ENCODE measurements at regions not wholly inside any gene's neighbourhood (a gene's known extent, or its start where the extent isn't known, plus 50 kb on each side); places are given as distances from the start of the nearest gene placed in this dataset.

GRCh38 chr10:117674201-117674600 is 131.7 kb downstream of the EMX2 start:
- no peak for DNase-seq

- no peak for DNase-seq
Observed at GRCh38 chr10:117674646-117675045, 132.1 kb downstream of the EMX2 start.

- DNase-seq = no peak
Observed at GRCh38 chr10:117675514-117676055, 133.0 kb downstream of the EMX2 start.

GRCh38 chr10:117677239-117677638 is 134.7 kb downstream of the EMX2 start:
- no peak for DNase-seq

- DNase-seq = no peak
Observed at GRCh38 chr10:117677890-117678500, 135.4 kb downstream of the EMX2 start.

GRCh38 chr10:117680601-117681000 is 138.1 kb downstream of the EMX2 start:
- no peak for DNase-seq

GRCh38 chr10:117681104-117681503 is 138.6 kb downstream of the EMX2 start:
- no peak for DNase-seq

GRCh38 chr10:117684046-117684610 is 141.6 kb downstream of the EMX2 start:
- no peak for DNase-seq

- no peak for DNase-seq
Observed at GRCh38 chr10:117684672-117685211, 142.2 kb downstream of the EMX2 start.

- no peak for DNase-seq
Observed at GRCh38 chr10:117685431-117685830, 142.9 kb downstream of the EMX2 start.

- no peak for DNase-seq
Observed at GRCh38 chr10:117686606-117687005, 144.1 kb downstream of the EMX2 start.

GRCh38 chr10:117688358-117688757 is 145.8 kb downstream of the EMX2 start:
- DNase-seq = no peak

GRCh38 chr10:117689566-117689965 is 147.0 kb downstream of the EMX2 start:
- no peak for DNase-seq

GRCh38 chr10:117690359-117690758 is 147.8 kb downstream of the EMX2 start:
- DNase-seq = no peak

GRCh38 chr10:117694190-117694589 is 151.6 kb downstream of the EMX2 start:
- DNase-seq = no peak

GRCh38 chr10:117697402-117697801 is 154.9 kb downstream of the EMX2 start:
- no peak for DNase-seq

- DNase-seq = no peak
Observed at GRCh38 chr10:117698809-117699208, 156.3 kb downstream of the EMX2 start.

- DNase-seq = no peak
Observed at GRCh38 chr10:117699436-117700075, 157.0 kb downstream of the EMX2 start.

- no peak for DNase-seq
Observed at GRCh38 chr10:117710181-117710798, 167.7 kb downstream of the EMX2 start.

GRCh38 chr10:117716889-117717288 is 174.3 kb downstream of the EMX2 start:
- DNase-seq = no peak

GRCh38 chr10:117718986-117719920 is 176.7 kb downstream of the EMX2 start:
- DNase-seq = no peak
